H1 (cell line): ENCODE measurements at regions not wholly inside any gene's neighbourhood (a gene's known extent, or its start where the extent isn't known, plus 50 kb on each side); places are given as distances from the start of the nearest gene placed in this dataset.

Experiments
- CTCF ChIA-PET: fragments of 300-600 bp; sonication (Branson Sonifier 250); formaldehyde crosslinking; loops from one replicate; lab custom pipeline; 2021; ENCODE audit not compliant: partially characterized antibody; lab: Charles Lee
- POLR2A ChIA-PET: fragments of 300-600 bp; sonication (Branson Sonifier 250); formaldehyde crosslinking; loops from one replicate; lab custom pipeline; 2021; ENCODE audit warnings: inconsistent platforms; ENCODE audit not compliant: partially characterized antibody; lab: Charles Lee
- DNase-seq, 2 experiments: peaks; one replicate each; pipeline versions ENCODE4 v3.0.0 to v3.0.0-alpha.2; 2010 to 2022; ENCODE audit warnings: low spot score in 2 of 2, low read depth in 1 of 2, mixed read lengths in 1 of 2
- FAIRE-seq: peaks from 2 replicates; lab custom pipeline; 2011; peaks lifted over from hg19 to GRCh38; lab: Jason Lieb, UNC
- H2AFZ ChIP-seq: 2 replicates; pipeline ENCODE4 v1.8.1; 2012; ENCODE audit warnings: low read length, inconsistent platforms
- H2AK5ac ChIP-seq: 2 replicates; pipeline ENCODE4 v1.6.1; 2013; ENCODE audit warnings: low read depth, low read length
- H2BK120ac ChIP-seq: replicated peaks from 2 replicates; pipeline ENCODE3; 2013; ENCODE audit warnings: low read depth, low read length, inconsistent platforms
- H2BK12ac ChIP-seq: 2 replicates; pipeline ENCODE4 v1.6.1; 2013; ENCODE audit warnings: low read depth, low read length
- H2BK15ac ChIP-seq: 2 replicates; pipeline ENCODE4 v1.6.1; 2013; ENCODE audit warnings: low read length
- H2BK20ac ChIP-seq: 2 replicates; pipeline ENCODE4 v1.6.1; 2013; ENCODE audit warnings: low read length
- H2BK5ac ChIP-seq: 2 replicates; pipeline ENCODE4 v1.6.1; 2013; ENCODE audit warnings: low read depth, low read length
- H3K14ac ChIP-seq: 2 replicates; pipeline ENCODE4 v1.6.1; 2013; ENCODE audit warnings: inconsistent platforms; ENCODE audit not compliant: insufficient read length
- H3K18ac ChIP-seq: 2 replicates; pipeline ENCODE4 v1.6.1; 2013; ENCODE audit warnings: low read length; ENCODE audit errors: extremely low read depth
- H3K23ac ChIP-seq: 2 replicates; pipeline ENCODE4 v1.6.1; 2013; ENCODE audit warnings: inconsistent platforms; ENCODE audit not compliant: insufficient read length
- H3K23me2 ChIP-seq: 2 replicates; pipeline ENCODE4 v1.6.1; 2013; ENCODE audit warnings: low read depth, low read length
- H3K27ac ChIP-seq: 2 replicates; pipeline ENCODE4 v1.6.1; 2011; ENCODE audit warnings: low read depth, low read length, inconsistent platforms
- H3K27me3 ChIP-seq, 4 experiments: replicated peaks in 1 of 4; 1 replicate in 1 of 4; 2 replicates in 3 of 4; pipeline versions ENCODE4 v1.6.1 to v1.8.1; 2011 to 2013; ENCODE audit warnings: low read length in 3 of 4, mild to moderate bottlenecking in 3 of 4, inconsistent platforms in 2 of 4, mixed read lengths in 2 of 4, moderate library complexity in 1 of 4; ENCODE audit not compliant: control insufficient read depth in 3 of 4, insufficient read depth in 3 of 4; ENCODE audit errors: extremely low read depth in 1 of 4
- H3K36me3 ChIP-seq, 4 experiments: 2 replicates each; pipeline versions ENCODE4 v1.6.1 to v1.8.1; 2011 to 2013; ENCODE audit warnings: mild to moderate bottlenecking in 4 of 4, low read length in 3 of 4, moderate library complexity in 2 of 4, control low read depth in 1 of 4, inconsistent platforms in 1 of 4; ENCODE audit not compliant: insufficient read depth in 4 of 4, control insufficient read depth in 2 of 4
- H3K4ac ChIP-seq: replicated peaks from 2 replicates; pipeline ENCODE3; 2013; ENCODE audit warnings: low read length, low read depth, mixed read lengths, inconsistent platforms; ENCODE audit not compliant: insufficient read length
- H3K4me1 ChIP-seq, 4 experiments: replicated peaks in 1 of 4; 1 replicate in 1 of 4; 2 replicates in 3 of 4; pipeline versions ENCODE4 v1.6.1 to v1.8.1; 2011 to 2013; ENCODE audit warnings: low read length in 3 of 4, inconsistent platforms in 2 of 4, mixed read lengths in 1 of 4; ENCODE audit not compliant: insufficient read depth in 4 of 4, control insufficient read depth in 3 of 4
- H3K4me2 ChIP-seq, 2 experiments: 2 replicates each; pipeline versions ENCODE4 v1.6.1 to v1.8.1; 2011 to 2013; ENCODE audit warnings: low read depth in 2 of 2, low read length in 2 of 2, control low read depth in 1 of 2, inconsistent platforms in 1 of 2, mild to moderate bottlenecking in 1 of 2; ENCODE audit not compliant: insufficient read depth in 1 of 2
- H3K4me3 ChIP-seq, 4 experiments: fragments of 200-600, 300-600 bp in 1 of 4; sonication (generic), shearing (Covaris generic), sonication (Bioruptor Twin) in 1 of 4; 2 replicates each; pipeline versions ENCODE4 v1.5.1 to v1.8.1; 2011 to 2016; ENCODE audit warnings: low read length in 4 of 4, low read depth in 3 of 4, control low read depth in 2 of 4, inconsistent platforms in 2 of 4, mild to moderate bottlenecking in 2 of 4, mixed read lengths in 1 of 4, moderate library complexity in 1 of 4; ENCODE audit not compliant: insufficient read depth in 2 of 4; ENCODE audit errors: extremely low read depth in 1 of 4
- H3K56ac ChIP-seq: replicated peaks from 2 replicates; pipeline ENCODE3; 2013; ENCODE audit warnings: low read depth, mild to moderate bottlenecking, mixed read lengths, low read length, inconsistent platforms; ENCODE audit not compliant: insufficient read length
- H3K79me1 ChIP-seq: 2 replicates; pipeline ENCODE4 v1.6.1; 2013; ENCODE audit warnings: low read depth, low read length, control low read depth
- H3K79me2 ChIP-seq, 2 experiments: 2 replicates each; pipeline versions ENCODE4 v1.6.1 to v1.8.1; 2012 to 2013; ENCODE audit warnings: low read length in 2 of 2, mild to moderate bottlenecking in 2 of 2, inconsistent platforms in 1 of 2; ENCODE audit not compliant: insufficient read depth in 2 of 2, control insufficient read depth in 1 of 2
- H3K9ac ChIP-seq, 4 experiments: replicated peaks in 1 of 4; 1 replicate in 1 of 4; 2 replicates in 3 of 4; pipeline versions ENCODE4 v1.6.1 to v1.8.1; 2011 to 2013; ENCODE audit warnings: low read depth in 3 of 4, low read length in 3 of 4, control low read depth in 2 of 4, mild to moderate bottlenecking in 2 of 4, moderate library complexity in 2 of 4, inconsistent platforms in 1 of 4; ENCODE audit errors: extremely low read depth in 1 of 4
- H3K9me3 ChIP-seq, 2 experiments: 2 replicates each; pipeline versions ENCODE4 v1.6.1 to v1.8.1; 2012 to 2013; ENCODE audit warnings: mild to moderate bottlenecking in 2 of 2, moderate library complexity in 2 of 2, control low read depth in 1 of 2, inconsistent platforms in 1 of 2, low read depth in 1 of 2, low read length in 1 of 2, mixed read lengths in 1 of 2; ENCODE audit not compliant: insufficient read depth in 2 of 2
- H4K20me1 ChIP-seq, 2 experiments: replicated peaks in 1 of 2; 2 replicates each; pipeline versions ENCODE3 to v1.8.1; 2011 to 2013; ENCODE audit warnings: inconsistent platforms in 2 of 2, low read length in 2 of 2, mild to moderate bottlenecking in 1 of 2; ENCODE audit not compliant: insufficient read depth in 2 of 2, control insufficient read depth in 1 of 2
- H4K5ac ChIP-seq: 2 replicates; pipeline ENCODE4 v1.6.1; 2013; ENCODE audit warnings: low read length, low read depth, mixed read lengths, inconsistent platforms; ENCODE audit not compliant: insufficient read length
- H4K8ac ChIP-seq: 2 replicates; pipeline ENCODE4 v1.8.0; 2013; ENCODE audit warnings: mild to moderate bottlenecking, moderate library complexity, low read length, inconsistent platforms; ENCODE audit not compliant: insufficient read depth; ENCODE audit errors: extremely low read depth
- H4K91ac ChIP-seq: replicated peaks from 2 replicates; pipeline ENCODE3; 2013; ENCODE audit warnings: low read length, mixed read lengths, inconsistent platforms; ENCODE audit not compliant: insufficient read length
- CBX8 ChIP-seq: fragments of 300-800, 300-1000 bp; sonication (generic); IDR thresholded peaks from 2 replicates; pipeline ENCODE4 v1.7.1; 2016; ENCODE audit warnings: low read depth, low read length, borderline replicate concordance
- CHD1 ChIP-seq: IDR thresholded peaks from 2 replicates; pipeline ENCODE4 v1.6.1; 2012; ENCODE audit warnings: low read depth, low read length, improper control_type of control experiment
- CHD2 ChIP-seq: IDR thresholded peaks from 2 replicates; pipeline ENCODE4 v1.6.1; 2012; ENCODE audit warnings: low read length, improper control_type of control experiment
- EGR1 ChIP-seq: IDR thresholded peaks from 2 replicates; pipeline ENCODE4 v1.6.1; 2011; ENCODE audit warnings: low read depth, low read length, borderline replicate concordance
- EZH2 ChIP-seq: fragments of 200-600 bp; sonication (generic); IDR thresholded peaks from 2 replicates; pipeline ENCODE4 v1.7.1; 2012; ENCODE audit warnings: low read depth, mild to moderate bottlenecking, moderate library complexity, low read length, inconsistent platforms; ENCODE audit not compliant: severe bottlenecking
- GABPA ChIP-seq: IDR thresholded peaks from 2 replicates; pipeline ENCODE4 v1.6.1; 2011; ENCODE audit warnings: mild to moderate bottlenecking, low read length, moderate library complexity, borderline replicate concordance; ENCODE audit not compliant: insufficient read depth
- TBP ChIP-seq: IDR thresholded peaks from 2 replicates; pipeline ENCODE4 v1.6.1; 2011; ENCODE audit warnings: low read depth, low read length, improper control_type of control experiment

GRCh38 chr9:84166891-84167290 is 173.7 kb downstream of the SLC28A3 start (continued):
- TF ChIP-seq TBP: no peak

DNA sequence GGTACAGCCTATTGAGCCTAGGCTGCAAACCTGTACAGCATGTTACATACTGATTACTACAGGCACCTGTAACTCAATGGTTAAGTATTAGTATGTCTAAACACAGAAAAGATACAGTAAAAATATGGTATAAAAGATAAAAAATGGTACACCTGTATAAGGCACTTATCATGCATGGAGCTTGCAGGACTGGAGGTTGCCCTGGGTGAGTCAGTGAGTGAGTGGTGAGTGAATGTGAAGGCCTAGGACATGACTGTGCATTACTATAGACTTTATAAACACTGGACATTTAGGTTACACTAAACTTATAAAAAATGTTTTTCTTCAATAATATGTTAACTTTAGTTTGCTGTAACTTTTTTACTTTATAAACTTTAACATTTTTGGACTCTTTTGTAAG is 171.3 kb downstream of the SLC28A3 start:
- Histone ChIP-seq H3K27ac (no peak overlapping the region), H4K8ac (no peak overlapping the region), H3K9me3 (no peaks in the 10 kb centered on the region), H4K5ac (no peak overlapping the region), H3K23me2 (no peaks in the 10 kb centered on the region), H3K14ac (no peak overlapping the region), H2BK12ac (no peak overlapping the region), H2AK5ac (no peak overlapping the region), H2BK120ac (no peak overlapping the region), H2BK15ac (no peak overlapping the region), H2BK20ac (no peak overlapping the region), H3K4me3 (no peak overlapping the region), H3K79me1 (no peaks in the 10 kb centered on the region), H3K36me3 (no peaks in the 10 kb centered on the region), H3K27me3 (no peaks in the 10 kb centered on the region), H3K79me2 (no peaks in the 10 kb centered on the region), H3K4ac (no peak overlapping the region), H4K91ac (no peak overlapping the region), H3K4me2 (no peak overlapping the region), H4K20me1 (no peaks in the 10 kb centered on the region), H3K9ac (no peak overlapping the region), H3K23ac (no peak overlapping the region), H2BK5ac (no peak overlapping the region), H3K56ac (no peak overlapping the region), H3K18ac (no peak overlapping the region), H2AFZ (no peak overlapping the region), H3K4me1 (no peaks in the 10 kb centered on the region)
- ChIA-PET CTCF (interaction anchor here (1.2 kb wide), 1 partner anchor 10 kb away, joined by 3 read pairs; no protein-coding TSS in a partner anchor), POLR2A (no interaction called here)
- DNase-seq: no peak
- no peak for FAIRE-seq
- TF ChIP-seq CHD2 (no peak), GABPA (no peak), EZH2 (no peak), EGR1 (no peak), CBX8 (no peak), CHD1 (no peak)
